ENCODE measurements at regions not wholly inside any gene's neighbourhood (a gene's known extent, or its start where the extent isn't known, plus 50 kb on each side); places are given as distances from the start of the nearest gene placed in this dataset.
A peak's percentile ranks its signal among the peaks of the same experiment; 100 is the strongest.

DNA sequence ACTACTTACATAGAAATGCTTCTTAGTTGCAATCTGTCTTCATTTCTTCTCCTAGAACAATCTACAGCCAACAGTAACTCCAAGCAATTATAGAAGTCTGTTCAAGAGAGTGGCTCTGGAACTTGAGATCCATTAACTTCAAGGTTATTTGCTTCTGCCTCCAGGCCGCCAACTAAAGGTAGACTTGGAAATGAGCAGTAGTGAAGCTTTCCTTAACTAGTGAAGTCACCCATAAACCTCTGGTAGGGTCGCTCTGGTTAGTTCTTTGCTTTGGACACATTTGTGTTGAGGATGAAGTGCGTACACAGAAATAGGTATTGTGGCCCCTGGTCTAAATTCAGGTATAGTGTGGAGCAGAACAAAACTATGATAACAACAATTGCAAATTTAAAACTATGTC lies 809.9 kb upstream of the RGS18 start:
- POLR2A ChIA-PET = no interaction called here
- H3K4me2 ChIP-seq (ENCODE audit: insufficient read depth, low read length) = no peak overlapping the region
- 28% methylated on average over 3 of the region's 3 CpGs for WGBS (ENCODE audit: insufficient coverage, low coverage, missing lambda C conversion rate)

More for the DNA sequence above, 809.9 kb upstream of the RGS18 start:
- no peaks in the 10 kb centered on the region; the same call in 1 of the 2 replicates for H3K9me3 ChIP-seq (replicated peaks; ENCODE audit: control insufficient read depth, insufficient read depth, low read depth, low read length)
- peak overlapping the region; percentile 23 for H2AFZ ChIP-seq (ENCODE audit: low read depth, low read length)
- intact Hi-C loops (cut with micrococcal nuclease) = no loop called here
- TF ChIP-seq SMARCA4 (IDR thresholded peaks at IDR 0.05) (no peak), RFX7 (CRISPR knock-in tag; IDR thresholded peaks at IDR 0.05) (no peak), NFATC3 (IDR thresholded peaks at IDR 0.05) (no peak), ZNF232 (CRISPR knock-in tag; IDR thresholded peaks at IDR 0.05) (no peak)
- TF ChIP-seq, protein P1, sequence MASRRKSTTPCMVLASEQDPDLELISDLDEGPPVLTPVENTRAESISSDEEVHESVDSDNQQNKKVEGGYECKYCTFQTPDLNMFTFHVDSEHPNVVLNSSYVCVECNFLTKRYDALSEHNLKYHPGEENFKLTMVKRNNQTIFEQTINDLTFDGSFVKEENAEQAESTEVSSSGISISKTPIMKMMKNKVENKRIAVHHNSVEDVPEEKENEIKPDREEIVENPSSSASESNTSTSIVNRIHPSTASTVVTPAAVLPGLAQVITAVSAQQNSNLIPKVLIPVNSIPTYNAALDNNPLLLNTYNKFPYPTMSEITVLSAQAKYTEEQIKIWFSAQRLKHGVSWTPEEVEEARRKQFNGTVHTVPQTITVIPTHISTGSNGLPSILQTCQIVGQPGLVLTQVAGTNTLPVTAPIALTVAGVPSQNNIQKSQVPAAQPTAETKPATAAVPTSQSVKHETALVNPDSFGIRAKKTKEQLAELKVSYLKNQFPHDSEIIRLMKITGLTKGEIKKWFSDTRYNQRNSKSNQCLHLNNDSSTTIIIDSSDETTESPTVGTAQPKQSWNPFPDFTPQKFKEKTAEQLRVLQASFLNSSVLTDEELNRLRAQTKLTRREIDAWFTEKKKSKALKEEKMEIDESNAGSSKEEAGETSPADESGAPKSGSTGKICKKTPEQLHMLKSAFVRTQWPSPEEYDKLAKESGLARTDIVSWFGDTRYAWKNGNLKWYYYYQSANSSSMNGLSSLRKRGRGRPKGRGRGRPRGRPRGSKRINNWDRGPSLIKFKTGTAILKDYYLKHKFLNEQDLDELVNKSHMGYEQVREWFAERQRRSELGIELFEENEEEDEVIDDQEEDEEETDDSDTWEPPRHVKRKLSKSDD (conservative IDR thresholded peaks at IDR 0.05; ENCODE audit: low read length) = no peak
- TF ChIP-seq, protein P2, sequence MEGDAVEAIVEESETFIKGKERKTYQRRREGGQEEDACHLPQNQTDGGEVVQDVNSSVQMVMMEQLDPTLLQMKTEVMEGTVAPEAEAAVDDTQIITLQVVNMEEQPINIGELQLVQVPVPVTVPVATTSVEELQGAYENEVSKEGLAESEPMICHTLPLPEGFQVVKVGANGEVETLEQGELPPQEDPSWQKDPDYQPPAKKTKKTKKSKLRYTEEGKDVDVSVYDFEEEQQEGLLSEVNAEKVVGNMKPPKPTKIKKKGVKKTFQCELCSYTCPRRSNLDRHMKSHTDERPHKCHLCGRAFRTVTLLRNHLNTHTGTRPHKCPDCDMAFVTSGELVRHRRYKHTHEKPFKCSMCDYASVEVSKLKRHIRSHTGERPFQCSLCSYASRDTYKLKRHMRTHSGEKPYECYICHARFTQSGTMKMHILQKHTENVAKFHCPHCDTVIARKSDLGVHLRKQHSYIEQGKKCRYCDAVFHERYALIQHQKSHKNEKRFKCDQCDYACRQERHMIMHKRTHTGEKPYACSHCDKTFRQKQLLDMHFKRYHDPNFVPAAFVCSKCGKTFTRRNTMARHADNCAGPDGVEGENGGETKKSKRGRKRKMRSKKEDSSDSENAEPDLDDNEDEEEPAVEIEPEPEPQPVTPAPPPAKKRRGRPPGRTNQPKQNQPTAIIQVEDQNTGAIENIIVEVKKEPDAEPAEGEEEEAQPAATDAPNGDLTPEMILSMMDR (IDR thresholded peaks at IDR 0.05 in 2 of 3, conservative IDR thresholded peaks at IDR 0.05 in 1 of 3; ENCODE audit: insufficient read depth in 2 of 3, low read depth in 1 of 3, low read length in 3 of 3) = 0 out of 6 replicates have a peak, but pooled peaks of 1 of the 3 experiments have one; percentile 6
- TF ChIP-seq, protein P3, sequence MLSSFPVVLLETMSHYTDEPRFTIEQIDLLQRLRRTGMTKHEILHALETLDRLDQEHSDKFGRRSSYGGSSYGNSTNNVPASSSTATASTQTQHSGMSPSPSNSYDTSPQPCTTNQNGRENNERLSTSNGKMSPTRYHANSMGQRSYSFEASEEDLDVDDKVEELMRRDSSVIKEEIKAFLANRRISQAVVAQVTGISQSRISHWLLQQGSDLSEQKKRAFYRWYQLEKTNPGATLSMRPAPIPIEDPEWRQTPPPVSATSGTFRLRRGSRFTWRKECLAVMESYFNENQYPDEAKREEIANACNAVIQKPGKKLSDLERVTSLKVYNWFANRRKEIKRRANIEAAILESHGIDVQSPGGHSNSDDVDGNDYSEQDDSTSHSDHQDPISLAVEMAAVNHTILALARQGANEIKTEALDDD (IDR thresholded peaks at IDR 0.05) = peak; percentile 89
- TF ChIP-seq, protein P4, sequence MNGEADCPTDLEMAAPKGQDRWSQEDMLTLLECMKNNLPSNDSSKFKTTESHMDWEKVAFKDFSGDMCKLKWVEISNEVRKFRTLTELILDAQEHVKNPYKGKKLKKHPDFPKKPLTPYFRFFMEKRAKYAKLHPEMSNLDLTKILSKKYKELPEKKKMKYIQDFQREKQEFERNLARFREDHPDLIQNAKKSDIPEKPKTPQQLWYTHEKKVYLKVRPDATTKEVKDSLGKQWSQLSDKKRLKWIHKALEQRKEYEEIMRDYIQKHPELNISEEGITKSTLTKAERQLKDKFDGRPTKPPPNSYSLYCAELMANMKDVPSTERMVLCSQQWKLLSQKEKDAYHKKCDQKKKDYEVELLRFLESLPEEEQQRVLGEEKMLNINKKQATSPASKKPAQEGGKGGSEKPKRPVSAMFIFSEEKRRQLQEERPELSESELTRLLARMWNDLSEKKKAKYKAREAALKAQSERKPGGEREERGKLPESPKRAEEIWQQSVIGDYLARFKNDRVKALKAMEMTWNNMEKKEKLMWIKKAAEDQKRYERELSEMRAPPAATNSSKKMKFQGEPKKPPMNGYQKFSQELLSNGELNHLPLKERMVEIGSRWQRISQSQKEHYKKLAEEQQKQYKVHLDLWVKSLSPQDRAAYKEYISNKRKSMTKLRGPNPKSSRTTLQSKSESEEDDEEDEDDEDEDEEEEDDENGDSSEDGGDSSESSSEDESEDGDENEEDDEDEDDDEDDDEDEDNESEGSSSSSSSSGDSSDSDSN (IDR thresholded peaks at IDR 0.05; ENCODE audit: borderline replicate concordance in 1 of 2, low read depth in 2 of 2, low read length in 2 of 2) = no peak
- FAIRE-seq = no peak
- in situ Hi-C loops (cut with MboI) = no loop called here
- CTCF ChIA-PET (ENCODE audit: low intra/inter-chr PET ratio) = interaction anchor here (0.7 kb wide), 1 partner anchor 489 kb away, joined by 3 read pairs; no protein-coding TSS in a partner anchor
- H3K9me1 ChIP-seq (ENCODE audit: control insufficient read depth, insufficient read depth, low read length) = no peaks in the 10 kb centered on the region
- no peak for DNase-seq (ENCODE audit: extremely low read depth in 1 of 4, low spot score in 3 of 4)
- ATAC-seq = peak; percentile 62
- no peaks in the 10 kb centered on the region for H3K79me2 ChIP-seq (ENCODE audit: control insufficient read depth, insufficient read depth, low read length)
- no peaks in the 10 kb centered on the region for H3K27me3 ChIP-seq (ENCODE audit: control insufficient read depth in 2 of 2, insufficient read depth in 2 of 2, low read length in 2 of 2)
- H3K9ac ChIP-seq (ENCODE audit: insufficient read depth in 1 of 2, low read depth in 2 of 2, low read length in 2 of 2) = no peak overlapping the region
- no peak overlapping the region for H3K27ac ChIP-seq (ENCODE audit: extremely low read depth, low read depth, low read length)
- no peaks in the 10 kb centered on the region for H3K36me3 ChIP-seq (ENCODE audit: control insufficient read depth, insufficient read depth, low read length)
- H3K4me1 ChIP-seq (replicated peaks in 1 of 2; ENCODE audit: control insufficient read depth in 2 of 2, insufficient read depth in 2 of 2, low read length in 2 of 2) = no peaks in the 10 kb centered on the region
- no peak overlapping the region for H3K4me3 ChIP-seq
- no TSS peak for BruUV-seq (replicated peaks)
- no peaks in the 10 kb centered on the region for H4K20me1 ChIP-seq (replicated peaks; ENCODE audit: control insufficient read depth, insufficient read depth, low read length)
